Omental fat pad (tissue), 3 donors: ENCODE measurements at regions not wholly inside any gene's neighbourhood (a gene's known extent, or its start where the extent isn't known, plus 50 kb on each side); places are given as distances from the start of the nearest gene placed in this dataset.

ENCODE experiments used
- ATAC-seq: fragments of 150-250 bp; one replicate; pipeline ENCODE4 v1.9.1; 2016; ENCODE audit warnings: mild to moderate bottlenecking, moderate library complexity; ENCODE audit not compliant: low FRiP score
- DNase-seq: peaks from one replicate; pipeline ENCODE4 v3.0.0-alpha.2; 2019; ENCODE audit warnings: low spot score
- CTCF ChIP-seq, 3 donors: fragments of 450-650 bp; IDR thresholded peaks; one replicate each; pipeline ENCODE4 v1.5.1; 2016 to 2017; ENCODE audit warnings: antibody characterized with exemption in 3 of 3, mild to moderate bottlenecking in 3 of 3, moderate library complexity in 2 of 3

GRCh38 chr7:67445728-67446127, 449.1 kb downstream of the TYW1 start:
- no peak for TF ChIP-seq CTCF (IDR thresholded peaks at IDR 0.05)
- DNase-seq (no peak), ATAC-seq (no peak)

GRCh38 chr7:67447297-67447696, 450.7 kb downstream of the TYW1 start:
- no peak for TF ChIP-seq CTCF (IDR thresholded peaks at IDR 0.05)
- ATAC-seq: no peak
- DNase-seq: no peak

- no peak for TF ChIP-seq CTCF (IDR thresholded peaks at IDR 0.05)
- no peak for ATAC-seq
- no peak for DNase-seq
These were observed 451.6 kb downstream of the TYW1 start for GRCh38 chr7:67448271-67448670.

GRCh38 chr7:67450171-67450570, 453.5 kb downstream of the TYW1 start:
- ATAC-seq: no peak

GRCh38 chr7:67451306-67451705, 454.7 kb downstream of the TYW1 start:
- no peak for TF ChIP-seq CTCF (IDR thresholded peaks at IDR 0.05)
- DNase-seq: no peak
- no peak for ATAC-seq

More at GRCh38 chr7:67450171-67450570, 453.5 kb downstream of the TYW1 start:
- no peak for TF ChIP-seq CTCF (IDR thresholded peaks at IDR 0.05)
- no peak for DNase-seq

- TF ChIP-seq CTCF (IDR thresholded peaks at IDR 0.05): no peak
- ATAC-seq (no peak), DNase-seq (no peak)
These were observed 455.9 kb downstream of the TYW1 start for GRCh38 chr7:67452516-67453026.

- no peak for TF ChIP-seq CTCF (IDR thresholded peaks at IDR 0.05)
- DNase-seq (no peak), ATAC-seq (no peak)
These were observed 457.1 kb downstream of the TYW1 start for GRCh38 chr7:67453580-67454380.
